AG08396 (cell line): ENCODE measurements at regions not wholly inside any gene's neighbourhood (a gene's known extent, or its start where the extent isn't known, plus 50 kb on each side); places are given as distances from the start of the nearest gene placed in this dataset.
"Not testable (repeated sequence)": the region's sequence is repeated elsewhere in the genome, so short reads cannot be mapped to it uniquely, and the experiment has no call there.

Source experiments
- DNase-seq: peaks from one replicate; pipeline ENCODE4 v3.0.0; 2012; ENCODE audit warnings: low spot score, mixed read lengths

DNA sequence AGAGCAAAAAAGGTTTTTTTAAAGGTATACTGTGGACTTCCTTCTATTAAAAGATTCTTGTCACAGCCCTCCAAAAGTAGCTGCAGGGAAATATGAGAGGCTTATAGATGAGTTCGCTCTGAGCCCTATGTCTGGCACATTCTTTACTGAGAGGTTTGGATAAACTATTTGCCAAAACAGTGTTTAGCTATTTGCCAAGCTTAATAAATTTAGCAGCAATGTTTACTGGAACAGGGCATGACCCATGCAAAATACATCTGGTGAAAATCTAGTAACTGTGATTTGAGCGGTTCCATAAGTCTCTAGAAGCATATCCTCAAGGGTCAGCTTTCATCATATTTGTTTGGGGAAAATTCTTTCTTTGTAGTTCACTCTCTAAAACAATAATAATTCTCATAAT is 1696.7 kb upstream of the PIK3C3 start:
- DNase-seq, result no peak

DNA sequence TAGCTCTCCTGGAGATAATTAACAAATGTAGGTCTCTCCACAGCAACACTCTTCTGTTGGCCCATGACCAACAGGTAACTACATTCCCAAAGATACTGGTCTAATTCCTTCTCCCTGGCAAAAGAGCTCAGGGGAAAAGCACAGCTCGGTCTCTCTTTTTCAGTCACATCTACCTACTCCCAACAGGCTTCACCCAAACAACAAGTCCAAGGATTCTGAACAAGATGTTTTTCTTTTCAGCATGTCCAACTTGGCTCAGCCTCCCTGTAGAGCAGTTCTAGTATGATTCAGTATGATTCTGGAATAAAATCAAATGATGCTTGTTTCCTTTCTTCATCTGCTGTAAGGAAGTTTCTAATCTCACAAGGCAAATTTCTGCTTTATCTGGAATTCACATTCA is 1704.8 kb upstream of the PIK3C3 start:
- DNase-seq, result no peak

DNA sequence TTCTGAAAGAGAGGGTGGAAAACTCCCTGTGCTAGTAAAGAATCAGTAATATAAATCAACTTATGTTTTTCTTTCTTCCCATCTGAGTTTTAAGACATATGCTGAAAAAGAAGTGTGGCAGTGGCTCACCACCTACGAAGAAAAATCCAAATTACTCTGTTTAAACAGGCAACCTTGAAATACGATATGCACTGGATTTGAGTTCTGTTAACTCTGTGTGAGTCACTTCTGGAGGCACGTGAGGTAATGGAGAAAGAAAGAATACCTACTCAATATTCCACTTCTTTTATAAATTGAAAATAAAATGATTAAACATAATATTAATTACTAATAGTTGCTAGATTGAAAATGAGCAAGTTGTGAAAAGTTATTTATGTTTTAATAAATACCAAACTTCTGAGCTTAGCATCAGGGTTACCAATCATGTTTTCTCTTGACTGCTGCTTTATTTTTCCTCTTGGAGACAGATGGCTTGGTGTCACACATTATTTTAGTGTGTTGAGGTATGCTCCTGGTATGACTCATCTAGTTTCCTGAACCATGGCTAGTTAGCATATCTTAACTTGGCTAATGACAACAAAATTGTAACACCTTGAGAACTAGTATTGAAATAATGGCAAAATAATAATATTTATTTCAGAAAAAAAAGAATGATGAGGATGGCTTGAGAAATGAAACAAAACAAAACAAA is 1705.5 kb upstream of the PIK3C3 start:
- no peak for DNase-seq

DNA sequence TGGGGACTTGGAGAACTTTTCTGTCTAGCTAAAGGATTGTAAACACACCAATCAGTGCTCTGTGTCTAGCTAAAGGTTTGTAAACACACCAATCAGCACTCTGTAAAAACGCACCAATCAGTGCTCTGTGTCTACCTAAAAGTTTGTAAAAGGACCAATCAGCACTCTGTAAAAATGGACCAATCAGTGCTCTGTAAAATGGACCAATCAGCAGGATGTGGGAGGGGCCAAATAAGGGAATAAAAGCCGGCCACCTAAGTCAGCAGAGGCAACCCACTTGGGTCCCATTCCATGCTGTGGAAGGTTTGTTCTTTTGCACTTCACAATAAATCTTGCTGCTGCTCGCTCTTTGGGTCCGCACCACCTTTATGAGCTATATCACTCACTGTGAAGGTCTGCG is 1709.4 kb upstream of the PIK3C3 start:
- DNase-seq, result not testable (repeated sequence)

DNA sequence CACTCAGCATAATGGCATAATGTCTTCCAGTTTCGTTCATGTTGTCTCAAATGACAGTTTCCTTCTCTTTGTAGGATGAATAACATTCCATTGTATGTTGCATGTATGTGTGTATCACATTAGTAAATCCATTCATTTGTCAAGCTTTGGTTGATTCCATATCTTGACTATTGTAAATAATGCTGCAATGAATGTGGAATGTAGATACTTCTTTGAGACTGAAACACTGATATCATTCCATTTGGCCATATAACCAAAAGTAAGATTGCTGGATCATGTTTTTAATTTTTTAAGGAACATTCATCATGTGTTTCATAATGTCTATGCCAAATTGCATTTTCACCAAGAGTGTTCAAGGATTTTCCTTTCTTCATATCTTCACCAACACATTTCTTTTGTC is 1711.4 kb upstream of the PIK3C3 start:
- no peak for DNase-seq

DNA sequence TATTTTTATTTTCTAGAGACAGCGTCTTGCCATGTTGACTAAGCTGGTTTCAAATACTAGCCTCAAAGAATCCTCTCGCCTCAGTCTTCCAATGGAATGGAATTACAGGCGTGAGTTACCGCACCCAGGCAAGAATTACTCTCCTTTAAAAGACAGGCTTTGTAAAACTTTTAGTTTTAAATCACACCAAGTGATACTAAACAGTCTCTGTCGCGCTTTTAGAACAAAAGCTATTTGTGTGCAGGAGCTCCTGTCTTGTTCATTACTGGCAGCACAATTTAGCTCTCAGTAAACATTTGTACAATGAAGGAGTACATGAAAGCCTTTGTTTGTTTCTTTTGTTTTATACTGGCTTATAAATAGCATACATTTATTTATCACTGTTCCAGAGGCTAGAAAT is 1719.2 kb upstream of the PIK3C3 start:
- no peak for DNase-seq

DNA sequence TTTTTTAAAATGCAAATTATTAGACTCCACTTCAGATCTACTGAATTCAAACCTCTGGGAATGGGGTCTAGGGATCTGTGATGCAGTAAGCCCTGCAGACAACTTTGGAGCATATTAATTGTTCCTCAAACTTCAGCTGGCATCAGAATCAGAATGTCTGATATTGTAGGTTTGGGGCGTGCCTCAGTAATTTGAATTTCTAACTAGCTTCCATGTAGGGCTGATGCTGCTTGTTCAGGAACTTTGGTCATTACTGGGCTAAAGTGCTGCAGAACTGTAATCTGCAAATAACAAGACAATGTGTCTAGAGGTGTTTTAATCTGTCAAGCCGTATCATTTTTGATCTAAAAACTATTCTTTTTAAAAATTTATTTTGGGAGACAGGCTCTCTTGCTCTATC is 1719.7 kb upstream of the PIK3C3 start:
- DNase-seq, result no peak

DNA sequence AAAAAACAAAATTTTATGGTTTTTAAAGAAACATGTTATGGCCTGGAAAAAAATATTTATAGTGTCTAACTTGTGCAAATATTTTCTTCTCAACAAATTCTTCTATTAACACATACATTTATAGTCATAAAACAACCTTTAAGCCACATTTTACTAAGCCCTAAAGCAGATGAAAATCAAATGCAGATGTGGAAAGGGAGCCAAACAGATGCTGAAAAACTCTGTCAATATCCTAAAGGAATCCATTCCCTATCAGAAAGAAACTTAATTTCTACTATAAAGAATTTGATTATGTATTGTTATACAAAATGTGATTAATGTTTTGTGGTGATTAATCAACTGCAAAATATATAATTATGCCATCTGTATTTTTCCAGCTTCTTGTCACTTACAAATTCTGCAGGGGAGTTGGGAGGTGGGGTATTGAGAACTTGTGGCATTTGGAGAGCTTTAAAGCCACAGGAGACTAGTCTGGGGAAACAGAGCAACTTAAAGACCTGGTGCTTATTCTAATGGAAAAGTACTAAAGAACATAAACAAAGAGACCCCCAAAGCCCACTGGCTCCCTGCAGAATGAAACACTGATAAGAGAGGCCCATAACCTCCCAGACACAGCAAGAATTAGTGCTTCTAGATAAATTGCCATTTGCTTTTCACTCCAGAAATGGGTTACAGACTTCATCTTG is 1721.0 kb upstream of the PIK3C3 start:
- DNase-seq, result no peak

DNA sequence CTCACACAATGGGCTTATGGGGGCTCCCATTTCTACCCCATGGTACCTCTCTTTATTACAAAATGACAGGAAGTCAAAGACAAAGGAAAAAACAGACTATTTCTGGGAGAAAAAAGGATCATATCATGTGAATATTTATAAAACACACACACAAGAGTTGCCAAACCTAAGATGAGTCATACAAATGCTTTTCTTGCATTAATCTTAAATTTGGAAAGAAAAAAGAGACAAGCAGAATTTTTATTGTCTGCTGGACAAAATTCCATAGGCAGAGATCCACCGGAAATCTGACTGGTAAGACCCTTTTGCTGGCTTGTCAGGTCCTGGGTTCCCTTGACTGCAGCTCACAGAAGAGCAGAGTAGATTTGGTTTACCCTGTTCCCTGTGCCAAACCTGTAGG is 1732.3 kb upstream of the PIK3C3 start:
- no peak for DNase-seq

DNA sequence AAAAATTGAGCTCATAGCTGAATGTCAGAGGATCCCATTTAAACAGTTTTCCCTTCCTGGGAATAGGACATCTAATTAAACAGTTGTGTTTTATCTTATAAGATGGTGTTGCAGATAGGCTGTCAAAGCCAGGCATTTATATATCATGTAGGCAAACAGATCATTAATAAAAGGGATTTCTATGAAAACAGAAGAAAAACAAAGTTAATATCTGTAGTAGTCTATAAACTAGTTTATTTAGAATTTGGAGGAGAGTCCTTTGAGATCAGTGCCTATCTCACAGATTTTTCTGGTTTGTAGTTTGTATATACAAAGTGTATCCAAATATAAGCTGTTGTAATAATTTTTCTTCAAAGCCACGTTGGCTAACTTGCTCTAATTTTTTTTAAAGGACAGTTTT is 1738.2 kb upstream of the PIK3C3 start:
- no peak for DNase-seq

DNA sequence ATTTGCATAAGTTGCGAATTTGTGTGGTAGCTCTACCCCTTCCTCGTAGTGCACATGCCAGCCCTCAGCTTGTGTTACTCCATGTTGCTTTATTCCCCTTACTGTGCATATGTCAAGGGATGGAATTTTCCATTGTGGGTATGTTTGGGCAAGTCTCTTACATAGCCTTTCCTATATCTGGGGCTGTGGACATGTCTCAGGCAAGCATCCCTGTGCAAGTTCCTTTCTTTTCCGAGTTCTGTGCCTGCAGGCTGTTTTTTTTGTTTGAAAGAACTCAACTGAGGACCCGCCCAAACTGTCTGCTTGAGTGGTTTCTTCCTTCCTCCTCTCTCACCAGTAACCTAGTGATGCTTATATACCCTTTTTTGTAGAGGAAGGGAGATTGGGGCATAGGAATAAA is 1739.1 kb upstream of the PIK3C3 start:
- no peak for DNase-seq

DNA sequence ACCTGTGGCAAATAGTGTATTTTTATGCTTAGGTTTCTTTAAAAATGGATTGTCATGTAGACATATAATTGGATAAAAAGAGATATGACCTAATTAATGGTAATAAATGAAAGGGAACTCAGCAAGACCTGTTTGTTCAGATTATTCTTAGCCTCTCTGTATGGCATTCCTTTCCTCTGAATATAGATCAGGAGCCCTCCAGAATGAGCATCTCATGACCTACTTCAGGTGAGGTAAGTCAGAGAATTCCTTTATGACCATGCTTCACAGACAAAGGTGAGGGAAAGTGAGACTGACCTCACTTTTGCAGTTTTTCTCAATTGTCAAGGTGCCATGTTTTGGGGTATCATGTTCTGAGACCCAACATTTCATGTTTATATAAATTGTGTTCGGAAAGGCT is 1744.3 kb upstream of the PIK3C3 start:
- DNase-seq, result no peak

DNA sequence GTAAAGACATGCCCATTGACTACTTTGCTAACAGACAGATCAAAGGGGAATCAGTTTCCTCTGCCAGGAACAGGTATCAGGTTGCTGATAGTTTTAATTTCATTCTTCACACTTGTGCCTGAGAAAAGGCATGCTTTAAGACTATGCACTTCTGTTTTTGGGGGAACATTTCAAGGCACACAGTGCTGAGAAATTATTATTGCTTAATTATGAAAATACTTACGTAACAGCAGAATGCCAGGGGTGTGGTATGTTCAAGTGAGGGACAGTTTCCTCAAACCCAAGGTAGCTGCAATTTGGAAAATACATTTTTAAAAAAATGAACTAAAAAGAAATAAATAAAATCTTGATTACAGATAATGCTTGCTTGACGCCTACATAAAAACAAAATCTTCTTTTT is 1746.1 kb upstream of the PIK3C3 start:
- DNase-seq, result no peak

DNA sequence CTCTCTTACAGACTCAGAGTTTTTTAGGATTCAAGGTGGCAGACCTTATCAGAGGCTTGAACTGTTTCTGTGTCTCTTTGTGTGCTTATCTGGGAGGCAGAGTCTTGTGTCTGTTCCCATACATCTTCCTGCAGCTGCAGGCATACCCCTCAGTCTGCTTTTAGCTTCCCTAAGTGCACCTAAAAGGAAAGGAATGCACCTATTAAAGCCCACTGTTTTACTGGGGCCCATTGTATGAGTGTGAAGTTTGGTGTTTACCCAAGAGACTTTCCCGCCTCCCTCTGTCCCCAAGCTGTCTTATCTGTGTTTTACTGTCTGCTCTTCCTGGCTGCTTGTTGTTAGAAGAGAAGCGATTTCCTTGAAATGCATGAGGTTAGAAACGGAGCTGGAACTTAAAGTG is 1757.3 kb upstream of the PIK3C3 start:
- DNase-seq, result no peak

DNA sequence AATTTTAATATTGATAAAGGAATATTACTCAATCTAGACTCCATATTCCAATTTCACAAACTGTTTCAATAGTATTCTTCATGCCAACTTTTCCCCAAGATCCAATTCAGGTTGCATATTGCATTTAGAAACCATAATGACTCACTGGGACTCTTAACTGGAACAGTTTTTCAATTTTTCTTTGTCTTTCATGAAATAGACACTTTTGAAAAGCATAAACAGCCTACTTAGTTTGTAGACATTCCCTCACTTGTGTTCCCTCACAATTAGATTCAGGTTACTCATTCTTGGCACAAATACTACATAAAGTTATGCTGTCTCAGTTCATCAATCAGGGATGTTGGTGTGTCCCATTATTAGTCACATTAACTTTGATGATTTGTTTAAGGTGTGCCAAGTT is 1768.4 kb upstream of the PIK3C3 start:
- DNase-seq, result no peak

DNA sequence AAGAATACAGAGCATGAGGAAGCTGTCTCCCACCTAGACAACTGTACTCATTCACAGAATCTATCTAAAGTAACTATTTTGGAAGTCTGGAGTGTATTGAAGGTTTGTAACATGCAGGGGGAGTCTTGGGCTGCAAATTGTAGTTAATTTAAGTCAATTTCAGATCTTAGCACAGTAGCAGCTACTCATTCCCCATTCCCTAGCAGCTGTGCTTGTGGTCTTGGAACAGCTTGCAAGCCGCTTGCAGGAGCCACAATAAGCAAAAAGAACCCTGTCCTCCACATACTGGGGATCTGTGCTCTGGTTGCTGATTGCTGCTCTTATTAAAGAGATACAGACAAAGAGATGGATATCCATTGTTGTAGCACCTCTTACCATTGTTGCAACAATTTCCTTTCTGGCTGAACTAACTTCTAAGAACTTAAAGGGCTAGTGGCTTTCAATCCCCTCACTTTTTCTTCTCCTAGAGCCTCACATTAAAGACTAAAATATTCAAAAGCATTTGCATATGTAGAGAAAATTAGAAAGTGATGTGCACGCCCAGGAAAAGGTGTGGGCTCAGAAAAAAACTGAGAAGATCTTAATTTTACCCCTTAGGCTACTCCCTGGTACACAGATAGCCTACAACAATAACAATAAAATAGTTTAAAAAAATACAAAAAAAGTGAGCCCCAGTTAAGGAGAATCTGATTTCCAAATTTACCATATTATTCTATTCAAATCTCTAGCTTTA is 1775.1 kb upstream of the PIK3C3 start:
- no peak for DNase-seq

DNA sequence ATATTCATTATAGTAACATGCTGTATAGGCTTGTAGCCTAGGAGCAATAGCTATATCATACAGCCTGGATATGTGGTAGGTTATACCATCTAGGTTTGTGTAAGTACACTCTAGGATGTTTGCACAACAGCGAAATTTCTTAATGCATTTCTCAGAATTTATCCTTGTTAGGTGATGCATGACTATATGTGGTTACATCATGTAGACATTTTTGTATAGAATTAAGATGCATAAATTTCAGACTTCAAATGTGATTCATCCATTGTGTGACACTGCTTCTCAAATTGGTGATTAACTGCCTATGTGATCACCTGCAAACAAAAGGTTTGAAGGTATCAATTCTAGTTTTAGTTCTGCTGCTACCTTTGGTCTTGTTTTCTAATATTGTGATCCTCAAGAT is 1787.0 kb upstream of the PIK3C3 start:
- DNase-seq, result no peak

DNA sequence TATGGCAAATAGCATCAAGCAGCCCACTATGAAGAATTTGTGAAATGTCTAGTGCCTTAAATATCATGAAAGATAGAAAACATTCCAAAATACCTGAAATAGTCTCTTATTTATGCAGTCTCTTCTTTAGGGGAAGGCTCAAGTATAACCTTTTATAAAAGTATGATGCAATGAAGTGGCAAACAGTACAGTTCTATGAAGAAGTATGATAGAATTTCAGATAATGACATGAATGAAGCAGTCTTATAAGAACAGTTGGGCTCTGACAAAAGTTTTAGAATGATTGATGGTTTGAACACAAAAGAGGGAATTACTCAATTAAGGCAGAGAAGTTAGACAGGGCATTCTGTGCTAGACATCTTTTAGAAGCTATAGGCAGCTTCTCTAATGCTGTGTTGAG is 1791.8 kb upstream of the PIK3C3 start:
- no peak for DNase-seq

DNA sequence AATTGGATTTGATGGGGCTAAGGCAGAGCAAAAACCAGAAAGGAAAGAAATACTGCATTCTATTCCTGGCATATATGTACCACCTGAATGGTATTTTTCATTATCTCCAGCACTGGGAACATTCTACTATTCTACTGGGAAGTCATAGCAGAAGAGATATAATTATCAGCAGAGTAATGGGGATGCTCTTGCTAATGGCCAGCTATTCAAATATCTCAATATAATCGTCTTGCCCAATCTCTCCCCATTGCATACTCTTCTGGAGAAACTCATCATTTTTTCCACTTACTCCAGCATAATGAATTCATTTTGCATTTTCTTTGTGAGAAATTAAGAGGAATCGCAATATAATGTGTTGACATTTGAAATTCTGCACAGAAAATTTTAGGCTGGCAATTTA is 1794.7 kb upstream of the PIK3C3 start:
- no peak for DNase-seq

DNA sequence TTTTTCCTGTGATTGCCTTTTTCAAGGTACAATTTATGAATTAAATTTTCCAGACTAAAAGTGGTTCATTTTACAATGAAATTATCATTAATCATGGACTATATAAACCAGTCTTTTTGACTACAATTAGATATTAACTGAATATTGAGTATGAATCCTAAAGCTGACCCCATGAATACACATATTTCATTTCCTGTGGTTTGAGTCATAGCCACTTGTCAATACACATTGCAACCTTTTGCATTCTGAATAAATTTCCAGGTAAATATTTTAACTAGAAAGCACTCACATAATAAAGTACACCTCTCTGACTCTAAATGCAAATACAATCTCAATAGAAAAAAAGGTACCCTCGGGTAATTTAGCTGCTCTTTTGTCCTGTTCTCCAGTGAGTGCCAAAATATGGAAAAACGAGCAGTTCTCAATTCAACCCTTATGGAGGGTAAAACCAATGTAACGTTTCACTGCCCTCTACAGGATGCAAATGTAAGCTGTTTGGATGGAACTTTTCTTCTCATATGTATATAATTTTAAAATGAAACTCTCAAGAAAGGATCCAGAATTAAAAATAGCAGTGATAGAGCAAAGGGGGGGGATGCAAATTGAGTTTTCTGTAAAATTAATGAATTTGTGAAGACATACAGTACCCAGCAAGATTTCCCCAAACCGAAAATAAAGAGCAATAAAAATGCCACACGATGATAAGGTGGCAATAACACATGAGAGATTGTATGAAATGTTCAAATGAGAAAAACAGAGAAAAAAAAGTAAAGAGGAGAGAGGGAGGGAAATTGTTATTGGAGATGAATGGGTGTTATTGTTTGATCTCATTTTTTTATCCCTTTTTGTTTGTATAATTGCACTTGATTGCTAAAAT is 1795.7 kb upstream of the PIK3C3 start:
- no peak for DNase-seq

DNA sequence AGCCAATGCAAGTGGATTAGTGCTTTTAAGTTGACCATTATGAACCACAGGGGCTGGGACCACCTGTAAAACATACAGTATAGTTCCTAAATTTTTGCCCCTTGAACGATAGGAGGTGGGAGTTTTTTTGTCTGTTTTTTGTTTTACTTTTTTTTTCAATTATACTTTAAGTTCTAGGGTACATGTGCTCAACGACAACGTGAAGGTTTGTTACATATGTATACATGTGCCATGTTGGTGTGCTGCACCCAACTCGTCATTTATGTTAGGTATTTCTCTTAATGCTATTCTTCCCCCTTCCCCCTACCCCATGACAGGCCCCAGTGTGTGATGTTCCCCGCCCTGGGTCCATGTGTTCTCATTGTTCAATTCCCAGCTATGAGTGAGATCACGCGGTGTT is 1797.9 kb upstream of the PIK3C3 start:
- DNase-seq, result no peak

DNA sequence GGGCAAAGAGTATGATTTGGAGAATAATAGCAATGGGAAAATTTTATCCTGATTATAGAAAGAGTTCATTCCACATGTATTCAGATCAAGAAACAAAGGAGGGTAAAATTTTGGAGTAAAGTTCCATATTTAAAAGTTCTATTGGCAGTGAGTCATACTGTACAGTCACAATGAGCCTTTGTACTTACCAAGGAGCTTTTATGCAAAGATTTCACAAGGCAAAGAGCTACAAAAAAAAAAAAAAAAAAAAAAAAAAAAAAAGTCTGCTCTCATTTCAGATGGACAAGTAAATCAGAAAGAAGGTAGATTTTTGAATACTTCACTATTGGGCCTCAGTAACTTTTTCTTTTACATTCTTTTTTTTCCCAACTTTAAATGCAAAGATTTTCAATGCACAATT is 1802.2 kb upstream of the PIK3C3 start:
- no peak for DNase-seq

DNA sequence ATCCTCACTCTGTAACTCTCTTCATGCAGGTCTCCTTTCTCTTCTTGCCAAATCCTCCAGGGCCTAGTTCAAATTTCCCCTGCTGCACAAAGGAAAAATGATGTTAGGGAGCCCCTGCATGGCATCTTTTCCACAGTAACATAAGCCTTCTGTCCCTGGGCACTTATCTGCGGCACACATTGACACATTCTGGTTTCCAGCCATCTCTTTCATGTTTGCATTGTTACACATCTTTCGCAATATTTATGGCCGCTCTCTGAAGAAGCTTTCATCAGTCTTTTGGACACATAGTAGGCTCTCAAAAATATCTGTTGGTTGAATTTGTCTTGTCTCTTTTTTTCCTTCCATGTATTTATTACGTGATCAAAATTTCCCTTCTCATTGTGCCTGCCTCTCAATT is 1806.1 kb upstream of the PIK3C3 start:
- no peak for DNase-seq
